ENCODE measurements at regions not wholly inside any gene's neighbourhood (a gene's known extent, or its start where the extent isn't known, plus 50 kb on each side); places are given as distances from the start of the nearest gene placed in this dataset.
"Not testable (repeated sequence)": the region's sequence is repeated elsewhere in the genome, so short reads cannot be mapped to it uniquely, and the experiment has no call there.

- no peak for DNase-seq (ENCODE audit: low spot score)
These were observed 53.8 kb downstream of the COX7C start for GRCh38 chr5:86671536-86671935.

GRCh38 chr5:86674069-86674468, 56.3 kb downstream of the COX7C start:
- no peak for DNase-seq (ENCODE audit: low spot score)

GRCh38 chr5:86675311-86675710, 57.6 kb downstream of the COX7C start:
- no peak for DNase-seq (ENCODE audit: low spot score)

- DNase-seq (ENCODE audit: low spot score), result peak; percentile 55
These were observed 61.8 kb downstream of the COX7C start for GRCh38 chr5:86679529-86679928.

GRCh38 chr5:86679949-86680348, 62.2 kb downstream of the COX7C start:
- DNase-seq (ENCODE audit: low spot score), result no peak

- DNase-seq (ENCODE audit: low spot score), result no peak
These were observed 66.5 kb downstream of the COX7C start for GRCh38 chr5:86684222-86684621.

- no peak for DNase-seq (ENCODE audit: low spot score)
These were observed 68.3 kb downstream of the COX7C start for GRCh38 chr5:86686046-86686445.

- no peak for DNase-seq (ENCODE audit: low spot score)
These were observed 70.7 kb downstream of the COX7C start for GRCh38 chr5:86688406-86688805.

- no peak for DNase-seq (ENCODE audit: low spot score)
These were observed 71.5 kb downstream of the COX7C start for GRCh38 chr5:86689103-86689729.

GRCh38 chr5:86709157-86709881, 91.6 kb downstream of the COX7C start:
- DNase-seq (ENCODE audit: low spot score), result no peak

GRCh38 chr5:86716121-86716520, 98.4 kb downstream of the COX7C start:
- DNase-seq (ENCODE audit: low spot score), result no peak

GRCh38 chr5:86731319-86732117, 113.8 kb downstream of the COX7C start:
- DNase-seq (ENCODE audit: low spot score), result not testable (repeated sequence)

GRCh38 chr5:86735370-86735769, 117.6 kb downstream of the COX7C start:
- no peak for DNase-seq (ENCODE audit: low spot score)

GRCh38 chr5:86737579-86737978, 119.8 kb downstream of the COX7C start:
- DNase-seq (ENCODE audit: low spot score), result no peak

GRCh38 chr5:86748538-86749105, 130.9 kb downstream of the COX7C start:
- no peak for DNase-seq (ENCODE audit: low spot score)

- no peak for DNase-seq (ENCODE audit: low spot score)
These were observed 132.1 kb downstream of the COX7C start for GRCh38 chr5:86749841-86750240.

- DNase-seq (ENCODE audit: low spot score), result no peak
These were observed 139.1 kb downstream of the COX7C start for GRCh38 chr5:86756839-86757238.

- DNase-seq (ENCODE audit: low spot score), result no peak
These were observed 140.1 kb downstream of the COX7C start for GRCh38 chr5:86757824-86758223.

- DNase-seq (ENCODE audit: low spot score), result no peak
These were observed 142.9 kb downstream of the COX7C start for GRCh38 chr5:86760661-86761060.

- no peak for DNase-seq (ENCODE audit: low spot score)
These were observed 146.2 kb downstream of the COX7C start for GRCh38 chr5:86763929-86764328.

- DNase-seq (ENCODE audit: low spot score), result no peak
These were observed 148.2 kb downstream of the COX7C start for GRCh38 chr5:86765778-86766502.

- DNase-seq (ENCODE audit: low spot score), result no peak
These were observed 151.0 kb downstream of the COX7C start for GRCh38 chr5:86768699-86769202.

Measured in AG08396 (cell line).